ENCODE measurements at regions not wholly inside any gene's neighbourhood (a gene's known extent, or its start where the extent isn't known, plus 50 kb on each side); places are given as distances from the start of the nearest gene placed in this dataset.
"Not testable (repeated sequence)": the region's sequence is repeated elsewhere in the genome, so short reads cannot be mapped to it uniquely, and the experiment has no call there.

DNA sequence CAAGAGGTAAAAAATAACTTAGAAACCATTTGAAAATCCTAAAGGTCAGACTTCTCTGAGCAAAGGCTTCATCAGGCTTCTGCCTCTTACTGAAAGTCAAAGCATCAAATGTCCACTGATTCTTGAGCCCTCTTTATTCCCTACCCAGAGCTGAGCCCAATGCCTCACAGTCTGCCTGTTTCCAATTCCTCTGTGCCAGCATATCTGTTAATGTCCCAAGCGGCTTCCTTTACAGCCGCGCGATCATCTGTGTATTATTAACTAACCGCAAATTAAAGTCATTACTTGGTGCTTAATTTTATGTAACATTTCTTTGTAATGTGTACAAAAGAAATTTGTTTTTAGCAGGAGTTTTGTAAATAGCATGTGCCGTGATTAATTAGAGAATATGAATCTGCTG, 418.8 kb upstream of the HNRNPA3 start:
- DNase-seq (ENCODE audit: extremely low spot score, unreplicated experiment) = no peak
- TF ChIP-seq, protein P1, sequence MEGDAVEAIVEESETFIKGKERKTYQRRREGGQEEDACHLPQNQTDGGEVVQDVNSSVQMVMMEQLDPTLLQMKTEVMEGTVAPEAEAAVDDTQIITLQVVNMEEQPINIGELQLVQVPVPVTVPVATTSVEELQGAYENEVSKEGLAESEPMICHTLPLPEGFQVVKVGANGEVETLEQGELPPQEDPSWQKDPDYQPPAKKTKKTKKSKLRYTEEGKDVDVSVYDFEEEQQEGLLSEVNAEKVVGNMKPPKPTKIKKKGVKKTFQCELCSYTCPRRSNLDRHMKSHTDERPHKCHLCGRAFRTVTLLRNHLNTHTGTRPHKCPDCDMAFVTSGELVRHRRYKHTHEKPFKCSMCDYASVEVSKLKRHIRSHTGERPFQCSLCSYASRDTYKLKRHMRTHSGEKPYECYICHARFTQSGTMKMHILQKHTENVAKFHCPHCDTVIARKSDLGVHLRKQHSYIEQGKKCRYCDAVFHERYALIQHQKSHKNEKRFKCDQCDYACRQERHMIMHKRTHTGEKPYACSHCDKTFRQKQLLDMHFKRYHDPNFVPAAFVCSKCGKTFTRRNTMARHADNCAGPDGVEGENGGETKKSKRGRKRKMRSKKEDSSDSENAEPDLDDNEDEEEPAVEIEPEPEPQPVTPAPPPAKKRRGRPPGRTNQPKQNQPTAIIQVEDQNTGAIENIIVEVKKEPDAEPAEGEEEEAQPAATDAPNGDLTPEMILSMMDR (conservative IDR thresholded peaks at IDR 0.05) = no peak
- Mint-ChIP-seq H3K4me3 (no peak overlapping the region), H3K27ac (no peak overlapping the region), H3K9me3 (no peaks in the 10 kb centered on the region), H3K36me3 (no peaks in the 10 kb centered on the region), H3K4me1 (ENCODE audit: unreplicated experiment) (peaks cover 7% of the 10 kb centered on the region), H3K27me3 (peaks cover 16% of the 10 kb centered on the region)

GRCh38 chr2:176794392-176794791, 418.2 kb upstream of the HNRNPA3 start:
- Mint-ChIP-seq H3K27me3 (peaks cover 16% of the 10 kb centered on the region), H3K4me1 (ENCODE audit: unreplicated experiment) (peaks cover 7% of the 10 kb centered on the region), H3K9me3 (no peaks in the 10 kb centered on the region), H3K4me3 (no peak overlapping the region), H3K36me3 (no peaks in the 10 kb centered on the region), H3K27ac (no peak overlapping the region)
- DNase-seq (ENCODE audit: extremely low spot score, unreplicated experiment) = no peak
- TF ChIP-seq, protein P1 (conservative IDR thresholded peaks at IDR 0.05) = no peak

- H3K4me3 Mint-ChIP-seq = no peak overlapping the region
- peaks cover 7% of the 10 kb centered on the region for H3K4me1 Mint-ChIP-seq (ENCODE audit: unreplicated experiment)
- DNase-seq (ENCODE audit: extremely low spot score, unreplicated experiment) = no peak
- H3K9me3 Mint-ChIP-seq = no peaks in the 10 kb centered on the region
- no peak overlapping the region for H3K27ac Mint-ChIP-seq
- H3K36me3 Mint-ChIP-seq = no peaks in the 10 kb centered on the region
- peaks cover 16% of the 10 kb centered on the region for H3K27me3 Mint-ChIP-seq
- TF ChIP-seq, protein P1 (conservative IDR thresholded peaks at IDR 0.05) = no peak
Measured at GRCh38 chr2:176795823-176796222, 416.8 kb upstream of the HNRNPA3 start.

DNA sequence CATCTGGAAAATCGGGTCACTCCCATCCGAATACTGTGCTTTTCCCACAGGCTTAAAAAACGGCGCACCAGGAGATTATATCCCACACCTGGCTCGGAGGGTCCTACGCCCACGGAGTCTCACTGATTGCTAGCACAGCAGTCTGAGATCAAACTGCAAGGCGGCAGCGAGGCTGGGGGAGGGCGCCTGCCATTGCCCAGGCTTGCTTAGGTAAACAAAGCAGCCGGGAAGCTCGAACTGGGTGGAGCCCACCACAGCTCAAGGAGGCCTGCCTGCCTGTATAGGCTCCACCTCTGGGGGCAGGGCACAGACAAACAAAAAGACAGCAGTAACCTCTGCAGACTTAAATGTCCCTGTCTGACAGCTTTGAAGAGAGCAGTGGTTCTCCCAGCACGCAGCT, 415.9 kb upstream of the HNRNPA3 start:
- H3K27ac Mint-ChIP-seq; H3K9me3 Mint-ChIP-seq; DNase-seq (ENCODE audit: extremely low spot score, unreplicated experiment); H3K4me3 Mint-ChIP-seq; H3K27me3 Mint-ChIP-seq; H3K36me3 Mint-ChIP-seq; H3K4me1 Mint-ChIP-seq (ENCODE audit: unreplicated experiment): not testable (repeated sequence)

DNA sequence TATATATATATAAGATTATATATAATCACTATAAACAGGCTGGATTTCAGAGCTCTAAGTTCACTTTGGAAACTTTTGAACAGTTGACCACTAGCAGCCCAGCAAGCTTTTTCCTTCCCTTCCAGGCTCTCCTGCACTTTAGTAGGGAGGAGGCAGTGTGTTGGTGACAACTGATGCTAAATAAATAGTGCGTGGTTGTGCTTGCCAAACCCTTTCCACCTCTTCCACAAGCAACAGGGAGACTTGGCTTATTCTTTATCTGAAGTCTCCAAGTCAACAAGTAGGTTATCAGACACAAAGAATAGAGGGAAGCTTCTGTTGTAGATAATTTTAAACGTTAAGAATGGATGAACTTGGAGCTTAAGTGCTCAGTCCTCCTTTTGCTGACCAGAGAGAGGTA, 408.2 kb upstream of the HNRNPA3 start:
- TF ChIP-seq, protein P1 (conservative IDR thresholded peaks at IDR 0.05) = no peak
- Mint-ChIP-seq H3K4me3 (no peak overlapping the region), H3K4me1 (ENCODE audit: unreplicated experiment) (no peaks in the 10 kb centered on the region), H3K27ac (no peak overlapping the region), H3K36me3 (no peaks in the 10 kb centered on the region), H3K27me3 (peaks cover 3% of the 10 kb centered on the region), H3K9me3 (no peaks in the 10 kb centered on the region)
- DNase-seq (ENCODE audit: extremely low spot score, unreplicated experiment) = no peak

GRCh38 chr2:176805345-176805744, 407.2 kb upstream of the HNRNPA3 start:
- Mint-ChIP-seq H3K4me1 (ENCODE audit: unreplicated experiment) (no peaks in the 10 kb centered on the region), H3K4me3 (no peak overlapping the region), H3K27me3 (peaks cover 3% of the 10 kb centered on the region), H3K36me3 (no peaks in the 10 kb centered on the region), H3K27ac (no peak overlapping the region), H3K9me3 (no peaks in the 10 kb centered on the region)
- no peak for DNase-seq (ENCODE audit: extremely low spot score, unreplicated experiment)
- TF ChIP-seq, protein P1 (conservative IDR thresholded peaks at IDR 0.05) = no peak

All from type B pancreatic cell (in vitro differentiated cells).